GM12873 (cell line): ENCODE measurements at regions not wholly inside any gene's neighbourhood (a gene's known extent, or its start where the extent isn't known, plus 50 kb on each side); places are given as distances from the start of the nearest gene placed in this dataset.

Source experiments
- TF ChIP-seq, protein P1 (sequence below): IDR thresholded peaks from 2 replicates; pipeline ENCODE4 v1.5.1; 2012; ENCODE audit warnings: low read depth, mild to moderate bottlenecking, moderate library complexity, low read length, control low read depth; ENCODE audit not compliant: insufficient read depth; ENCODE audit errors: missing control alignments

DNA sequence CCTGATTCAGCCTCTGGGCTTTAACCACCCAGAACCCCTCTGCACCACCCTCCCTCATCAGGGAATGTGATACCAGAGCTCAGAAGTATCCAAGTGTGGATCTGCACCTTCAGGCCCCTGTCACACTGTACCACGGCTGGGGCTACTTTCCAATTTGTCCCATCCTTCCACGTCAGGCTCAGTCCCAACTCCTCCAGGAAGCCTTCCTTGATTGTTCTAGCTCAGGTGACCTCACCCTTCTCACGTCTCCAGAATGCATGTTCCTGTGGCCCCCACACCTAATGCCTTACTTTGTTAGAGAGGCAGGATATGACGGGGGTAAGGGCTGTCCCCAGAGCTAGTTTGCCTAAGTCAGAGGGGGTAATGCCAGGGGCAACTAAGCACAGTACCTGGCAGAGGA, 134.3 kb downstream of the TFCP2L1 start:
- TF ChIP-seq, protein P1, sequence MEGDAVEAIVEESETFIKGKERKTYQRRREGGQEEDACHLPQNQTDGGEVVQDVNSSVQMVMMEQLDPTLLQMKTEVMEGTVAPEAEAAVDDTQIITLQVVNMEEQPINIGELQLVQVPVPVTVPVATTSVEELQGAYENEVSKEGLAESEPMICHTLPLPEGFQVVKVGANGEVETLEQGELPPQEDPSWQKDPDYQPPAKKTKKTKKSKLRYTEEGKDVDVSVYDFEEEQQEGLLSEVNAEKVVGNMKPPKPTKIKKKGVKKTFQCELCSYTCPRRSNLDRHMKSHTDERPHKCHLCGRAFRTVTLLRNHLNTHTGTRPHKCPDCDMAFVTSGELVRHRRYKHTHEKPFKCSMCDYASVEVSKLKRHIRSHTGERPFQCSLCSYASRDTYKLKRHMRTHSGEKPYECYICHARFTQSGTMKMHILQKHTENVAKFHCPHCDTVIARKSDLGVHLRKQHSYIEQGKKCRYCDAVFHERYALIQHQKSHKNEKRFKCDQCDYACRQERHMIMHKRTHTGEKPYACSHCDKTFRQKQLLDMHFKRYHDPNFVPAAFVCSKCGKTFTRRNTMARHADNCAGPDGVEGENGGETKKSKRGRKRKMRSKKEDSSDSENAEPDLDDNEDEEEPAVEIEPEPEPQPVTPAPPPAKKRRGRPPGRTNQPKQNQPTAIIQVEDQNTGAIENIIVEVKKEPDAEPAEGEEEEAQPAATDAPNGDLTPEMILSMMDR = no peak

DNA sequence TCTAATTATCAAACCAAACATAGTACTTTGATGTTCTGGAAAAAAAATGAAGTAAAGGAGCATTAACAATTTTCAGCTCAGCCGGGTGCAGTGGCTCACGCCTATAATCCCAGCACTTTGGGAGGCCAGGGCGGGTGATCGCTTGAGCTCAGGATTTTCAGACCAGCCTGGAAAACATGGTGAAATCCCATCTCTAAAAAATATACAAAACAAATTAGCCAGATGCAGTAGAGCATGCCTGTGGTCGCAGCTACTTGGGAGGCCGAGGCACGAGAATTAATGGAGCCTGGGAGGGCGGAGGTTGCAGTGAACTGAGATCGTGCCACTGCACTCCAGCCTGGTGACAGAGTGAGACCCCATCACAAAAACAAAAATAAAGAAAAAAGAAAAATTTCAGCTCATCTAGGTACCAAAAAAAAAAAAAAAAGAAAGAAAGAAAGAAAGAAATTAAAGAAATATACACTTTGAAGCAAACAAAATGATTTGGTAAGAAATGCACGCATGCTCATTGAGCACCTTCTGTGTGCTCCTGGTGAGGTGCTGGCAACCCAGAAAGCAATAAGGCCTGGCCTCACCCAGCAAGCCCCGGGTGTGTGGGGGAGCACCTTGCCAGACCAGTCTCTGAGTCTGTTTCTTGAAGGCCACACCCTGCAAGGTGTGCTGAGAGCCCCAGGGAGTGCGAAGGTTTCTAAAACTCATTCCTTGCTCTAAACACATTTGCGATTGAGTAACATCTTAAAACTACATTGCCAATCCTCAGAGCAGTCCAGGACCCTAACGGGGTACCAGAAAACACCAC, 133.5 kb downstream of the TFCP2L1 start:
- TF ChIP-seq, protein P1 = no peak

DNA sequence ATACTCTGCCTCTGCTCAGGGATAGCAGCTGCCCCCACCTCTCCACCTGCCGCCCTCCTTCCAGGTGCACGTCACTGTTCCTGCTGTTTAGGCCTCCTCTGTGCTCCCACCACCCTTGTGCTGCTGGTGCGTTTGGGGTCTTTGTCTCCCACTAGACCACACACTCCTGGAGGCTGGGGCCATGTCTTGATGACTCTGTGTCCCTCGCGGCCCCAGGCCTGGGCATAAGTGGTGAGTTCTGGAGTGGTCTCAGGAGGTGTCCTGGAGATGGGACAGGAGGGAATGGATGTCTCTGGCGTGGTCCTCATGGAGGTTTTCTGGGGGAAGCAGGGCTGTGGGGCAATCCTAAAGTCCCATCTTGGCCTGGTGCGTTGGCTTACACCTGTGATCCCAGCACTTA, 132.1 kb downstream of the TFCP2L1 start:
- TF ChIP-seq, protein P1 = no peak

DNA sequence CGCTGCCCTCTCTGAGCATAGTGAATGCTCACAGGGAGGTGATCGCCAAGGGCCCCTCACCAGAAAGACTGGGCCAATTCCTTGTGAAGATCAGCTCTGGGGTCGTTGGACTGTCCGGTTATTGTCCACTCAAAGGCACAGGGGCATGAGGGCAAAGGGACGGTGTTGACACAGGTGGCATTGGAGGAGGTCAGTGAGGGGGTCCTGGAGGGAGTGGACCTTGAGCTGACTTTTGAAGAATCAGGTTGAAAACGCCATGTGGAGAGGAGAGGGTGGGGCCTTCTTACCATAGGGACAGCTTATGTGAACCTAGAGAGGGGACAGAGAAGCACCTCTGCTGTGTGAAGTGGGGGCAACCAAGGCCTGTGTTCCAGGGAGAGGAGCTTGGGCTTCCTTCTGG, 131.5 kb downstream of the TFCP2L1 start:
- TF ChIP-seq, protein P1 = no peak

DNA sequence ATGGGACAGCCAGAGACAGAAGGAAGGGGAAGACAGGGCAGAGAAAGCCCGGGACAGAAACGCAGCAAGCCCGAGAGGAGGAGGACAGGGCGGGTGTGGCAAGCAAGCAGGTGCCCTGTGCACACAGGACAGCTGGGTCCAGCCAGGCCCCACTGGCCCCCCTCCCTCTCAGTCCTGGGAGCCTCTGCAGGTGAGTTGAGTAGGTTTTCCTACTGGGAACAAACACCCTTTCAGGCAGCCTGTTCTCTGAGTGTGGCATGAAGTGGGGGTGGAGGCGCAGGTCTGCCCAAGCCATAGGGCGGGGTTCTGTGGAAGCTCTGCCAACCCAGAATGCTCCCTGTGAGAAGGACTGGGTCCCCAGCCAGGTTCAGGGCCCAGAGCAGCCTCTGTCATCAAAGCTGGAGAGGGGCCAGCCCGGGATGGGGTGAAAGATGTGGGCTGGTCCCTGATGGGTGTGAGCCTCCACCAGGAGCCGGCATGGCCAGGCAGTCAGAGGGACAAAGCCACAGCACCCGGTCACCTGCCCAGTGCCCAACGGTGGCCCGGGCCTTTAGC, 129.4 kb downstream of the TFCP2L1 start:
- TF ChIP-seq, protein P1 = no peak

DNA sequence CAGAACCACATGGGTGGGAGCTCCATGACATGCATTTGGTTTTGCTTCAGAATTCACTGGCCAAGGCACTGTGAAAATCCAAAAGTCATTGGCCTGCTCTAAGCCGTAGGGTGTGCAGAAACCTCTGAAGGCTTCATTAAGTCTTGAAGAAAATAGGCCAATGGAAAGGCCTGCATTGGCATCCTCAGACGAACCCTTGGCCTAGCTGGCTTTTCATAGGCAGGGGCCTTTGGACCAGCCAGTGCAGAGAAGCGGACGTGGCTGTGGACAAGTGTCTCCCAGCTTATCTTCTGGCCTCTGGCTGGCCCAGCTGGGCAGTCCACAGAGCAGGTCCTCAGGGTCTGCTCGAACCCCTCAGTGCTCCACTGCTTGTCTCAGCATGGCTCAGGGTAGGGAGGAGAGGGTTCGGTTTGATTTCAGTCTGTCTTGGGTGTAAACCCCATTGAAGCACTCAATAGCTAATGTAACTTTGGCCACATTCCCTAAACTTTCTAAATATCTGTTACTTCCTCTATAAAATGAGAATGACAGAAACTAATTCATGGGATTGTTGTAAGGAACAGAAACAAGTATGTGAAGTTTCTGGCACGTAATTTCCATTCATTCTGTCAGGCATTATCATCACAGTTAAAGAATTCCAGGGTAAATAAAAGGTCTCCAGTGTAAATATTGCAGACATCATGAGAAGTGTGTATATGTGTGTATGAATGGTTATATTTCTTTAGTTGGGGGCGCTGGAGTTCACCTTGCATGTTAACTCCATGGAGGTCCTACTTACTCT, 125.5 kb downstream of the TFCP2L1 start:
- TF ChIP-seq, protein P1 = no peak

DNA sequence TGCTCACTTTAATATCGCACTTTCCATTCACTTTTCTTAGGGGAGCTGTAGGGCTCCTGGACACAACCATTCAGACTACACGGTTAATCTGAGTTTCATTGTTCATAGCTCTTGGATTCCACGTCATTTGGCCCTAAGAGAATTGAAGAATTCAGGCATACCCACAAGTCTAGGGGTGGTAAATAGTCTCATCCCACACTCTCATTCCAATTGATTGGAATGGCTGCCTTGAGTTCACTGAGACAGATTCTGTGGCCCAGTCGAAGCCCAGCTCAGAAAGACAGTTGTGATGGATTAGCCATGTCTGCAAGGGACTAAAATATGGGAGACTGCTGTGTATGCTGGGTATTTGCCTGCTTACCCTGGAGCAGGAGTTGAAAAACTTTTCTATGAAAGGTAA, 124.6 kb downstream of the TFCP2L1 start:
- TF ChIP-seq, protein P1 = no peak
